ENCODE measurements at regions not wholly inside any gene's neighbourhood (a gene's known extent, or its start where the extent isn't known, plus 50 kb on each side); places are given as distances from the start of the nearest gene placed in this dataset.
"Not testable (repeated sequence)": the region's sequence is repeated elsewhere in the genome, so short reads cannot be mapped to it uniquely, and the experiment has no call there.

- DNase-seq = no peak
These were observed 220.6 kb downstream of the PTGER3 start for GRCh38 chr1:70827030-70827429.

DNA sequence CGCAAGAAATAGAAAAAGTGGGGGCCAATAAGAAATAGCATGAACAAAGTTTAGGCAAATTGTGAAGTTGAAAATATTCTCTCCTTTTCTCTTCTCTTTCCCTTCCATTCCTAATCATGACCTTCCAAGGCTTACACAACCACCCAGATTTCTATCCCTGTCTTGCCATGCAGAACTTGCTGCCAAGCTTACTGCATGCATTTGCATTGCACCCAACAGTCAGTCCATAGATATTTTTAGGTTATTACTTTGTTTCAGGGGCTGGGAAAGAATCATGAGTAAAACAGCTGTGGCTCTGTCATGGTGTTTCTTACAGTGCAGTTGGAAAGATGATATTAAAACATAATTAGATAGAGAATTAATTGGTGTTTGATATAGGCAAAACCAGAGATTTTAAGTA, 219.4 kb downstream of the PTGER3 start:
- DNase-seq = no peak

- DNase-seq = not testable (repeated sequence)
These were observed 213.3 kb downstream of the PTGER3 start for GRCh38 chr1:70834365-70834764.

- DNase-seq = no peak
These were observed 211.2 kb downstream of the PTGER3 start for GRCh38 chr1:70836456-70836855.

- DNase-seq = no peak
These were observed 207.2 kb downstream of the PTGER3 start for GRCh38 chr1:70840260-70840953.

DNA sequence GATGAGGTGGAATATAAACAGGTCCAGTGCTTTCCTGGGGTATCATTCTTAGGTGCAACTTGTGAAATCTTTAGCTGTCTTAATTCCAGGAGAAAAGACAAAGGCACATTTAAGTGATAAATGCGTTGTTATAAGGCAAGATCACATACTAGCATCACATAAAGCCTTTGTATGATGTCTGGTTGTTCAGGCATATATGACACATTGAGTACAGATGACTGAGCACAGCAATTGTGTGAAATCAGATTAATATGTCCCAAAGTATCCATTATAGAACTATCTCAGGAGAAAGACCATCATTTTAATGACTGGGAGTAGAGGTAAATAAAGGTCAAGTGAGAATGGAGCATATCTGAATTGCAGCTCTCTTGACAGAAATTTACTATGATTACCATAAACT, 205.1 kb downstream of the PTGER3 start:
- DNase-seq = no peak

- DNase-seq = no peak
These were observed 204.2 kb downstream of the PTGER3 start for GRCh38 chr1:70843452-70843851.

DNA sequence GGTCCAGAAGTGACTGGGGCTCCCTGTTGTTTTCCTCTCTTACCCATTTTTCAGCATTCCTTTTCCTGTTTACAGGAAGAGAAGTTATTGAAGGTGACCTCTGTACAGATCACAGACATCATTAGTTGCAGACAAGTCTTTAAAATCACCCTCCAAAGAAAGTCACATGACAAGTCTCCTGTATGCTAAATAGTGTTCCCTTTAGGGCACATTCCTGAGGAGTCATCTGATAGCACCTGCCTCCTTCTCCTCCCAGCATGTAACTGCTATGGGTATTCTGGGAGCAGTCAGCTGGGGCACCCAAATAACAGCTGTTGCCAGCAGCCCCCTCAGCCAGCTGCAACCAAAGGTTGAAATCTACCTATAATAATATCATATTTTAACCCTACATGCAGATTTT, 200.6 kb downstream of the PTGER3 start:
- DNase-seq = no peak

DNA sequence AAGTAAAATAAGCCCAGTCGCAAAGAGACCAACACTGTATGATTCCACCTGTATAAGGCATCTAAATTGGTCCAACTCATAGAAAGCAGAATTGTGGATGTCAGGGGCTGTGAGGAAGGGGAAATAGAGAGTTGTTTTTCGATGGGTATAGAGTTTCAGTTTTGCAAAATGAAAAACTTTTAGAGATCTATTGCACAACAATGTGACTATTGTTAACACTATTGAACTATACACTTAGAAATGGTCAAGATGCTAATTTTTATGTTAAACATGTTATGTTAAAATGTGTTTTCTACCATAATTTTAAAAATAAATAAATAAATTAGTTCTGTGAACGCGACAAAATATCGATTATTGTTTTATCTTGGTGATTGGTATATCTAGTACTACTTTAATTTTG, 192.4 kb downstream of the PTGER3 start:
- no peak for DNase-seq

- no peak for DNase-seq
These were observed 191.4 kb downstream of the PTGER3 start for GRCh38 chr1:70856201-70856600.

DNA sequence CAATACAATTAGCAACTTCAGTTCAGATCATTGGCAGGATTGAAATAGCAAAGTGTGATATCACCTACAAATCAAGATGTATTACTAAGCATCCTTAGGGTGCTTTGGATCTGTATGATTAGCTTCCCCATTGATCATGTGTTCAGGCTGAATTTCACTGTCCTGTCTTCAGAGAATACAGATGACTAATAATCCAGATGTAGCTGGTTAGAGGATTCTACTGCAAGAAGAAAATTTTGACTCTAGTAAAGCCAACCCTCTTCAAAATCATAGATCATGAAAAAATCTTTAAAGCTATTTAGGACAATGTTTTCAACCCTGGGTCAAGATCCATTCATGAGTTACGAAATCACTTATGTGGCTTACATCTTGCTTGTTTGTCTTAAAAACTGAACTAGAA, 184.4 kb downstream of the PTGER3 start:
- no peak for DNase-seq

DNA sequence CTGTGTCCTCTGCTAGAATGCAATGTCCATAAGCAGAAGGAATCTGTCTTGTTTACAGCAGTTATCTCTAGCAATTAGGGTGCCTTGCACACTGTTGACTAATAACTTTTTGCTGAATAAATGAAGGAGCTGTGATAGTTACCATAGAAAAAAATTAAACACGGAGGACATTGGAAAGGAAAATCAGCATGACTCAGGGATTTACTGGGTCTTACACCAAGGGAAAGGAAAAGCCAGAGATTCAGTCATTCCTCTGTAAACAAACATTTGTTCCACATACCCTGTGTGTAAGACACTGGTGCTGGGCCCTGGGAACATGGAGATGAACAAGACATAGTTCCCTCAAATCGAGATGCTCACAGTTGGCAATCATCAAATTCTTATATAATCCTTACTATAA, 183.3 kb downstream of the PTGER3 start:
- no peak for DNase-seq

GRCh38 chr1:70866542-70867264, 180.9 kb downstream of the PTGER3 start:
- no peak for DNase-seq

DNA sequence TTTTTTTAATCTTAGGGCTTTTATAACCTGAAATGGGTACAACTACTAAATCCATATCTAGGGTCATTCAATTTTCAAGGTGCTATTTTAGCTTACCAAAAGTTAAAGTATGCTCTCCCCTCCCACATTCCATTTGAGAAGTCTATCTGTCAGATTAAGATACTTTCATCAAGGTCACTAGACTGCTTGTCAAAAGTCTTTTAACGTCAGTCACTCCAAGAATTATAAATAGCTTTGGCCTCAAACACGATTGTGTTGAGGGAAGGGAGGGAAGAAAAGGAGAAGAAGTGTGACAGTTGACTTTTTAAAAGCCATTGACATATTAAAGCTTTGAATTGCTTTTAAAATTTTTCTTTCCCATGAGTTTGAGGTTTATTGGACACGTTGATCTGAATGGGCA, 175.8 kb downstream of the PTGER3 start:
- no peak for DNase-seq

GRCh38 chr1:70874063-70874462, 173.6 kb downstream of the PTGER3 start:
- no peak for DNase-seq

GRCh38 chr1:70874818-70875217, 172.8 kb downstream of the PTGER3 start:
- DNase-seq = no peak

GRCh38 chr1:70877343-70877742, 170.3 kb downstream of the PTGER3 start:
- DNase-seq = no peak

GRCh38 chr1:70887936-70888335, 159.7 kb downstream of the PTGER3 start:
- DNase-seq = no peak

- no peak for DNase-seq
These were observed 158.9 kb downstream of the PTGER3 start for GRCh38 chr1:70888722-70889121.

GRCh38 chr1:70890408-70890807, 157.2 kb downstream of the PTGER3 start:
- DNase-seq = no peak

DNA sequence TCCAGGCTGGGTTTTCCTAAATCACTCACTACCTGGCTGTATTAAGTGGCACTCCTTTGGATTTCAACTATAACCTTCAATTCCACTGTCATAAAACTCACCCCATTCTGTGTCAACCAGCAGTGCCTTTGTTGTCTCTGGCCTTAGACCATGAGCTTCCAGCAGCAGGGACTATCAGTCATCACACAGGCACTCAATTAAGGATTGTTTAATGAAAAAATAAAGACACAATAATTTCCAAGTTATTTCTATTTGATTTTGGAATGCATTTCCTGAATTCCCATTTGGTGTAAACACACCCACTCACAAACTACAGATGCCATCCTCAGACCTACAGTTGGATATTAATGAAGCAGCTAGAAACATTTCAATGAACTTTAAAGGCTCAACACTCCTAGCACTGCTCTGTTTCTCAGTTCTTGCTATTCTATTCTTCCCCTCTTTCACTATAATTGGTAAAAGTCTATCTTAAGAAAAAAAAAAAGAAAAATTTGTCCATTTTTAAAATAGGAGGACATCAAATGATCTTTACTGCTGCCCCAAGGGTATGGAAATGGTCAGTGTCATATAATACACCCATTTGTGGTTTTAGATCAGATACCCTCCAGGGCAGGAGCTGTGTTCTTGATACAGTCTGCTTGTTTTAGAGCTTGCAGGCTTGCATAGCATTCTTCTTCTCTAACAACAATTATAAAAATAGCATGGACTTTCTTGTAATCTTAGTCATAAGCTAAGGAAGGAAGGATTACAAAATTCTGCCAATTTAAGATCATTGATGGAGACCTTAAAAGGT, 156.4 kb downstream of the PTGER3 start:
- DNase-seq = no peak

- DNase-seq = no peak
These were observed 155.5 kb downstream of the PTGER3 start for GRCh38 chr1:70892140-70892539.

DNA sequence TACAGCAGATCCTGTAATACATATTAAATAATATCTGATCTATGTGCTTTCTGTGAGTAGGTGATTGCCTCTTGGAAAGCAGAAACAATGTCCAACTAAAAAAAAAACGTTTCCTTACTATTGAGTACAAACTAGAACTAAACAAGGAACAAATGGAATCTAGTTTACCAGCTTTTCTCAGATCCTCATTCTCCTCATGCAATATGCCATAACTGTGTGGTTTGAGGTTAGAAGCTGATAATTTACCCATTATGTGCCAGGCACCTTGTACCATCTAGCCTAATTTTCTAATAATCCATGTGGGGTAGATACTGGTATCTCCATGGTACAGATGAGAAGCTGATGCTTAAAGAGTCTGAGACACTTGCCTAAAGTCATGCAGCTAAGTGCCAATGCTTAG, 154.7 kb downstream of the PTGER3 start:
- DNase-seq = no peak

DNA sequence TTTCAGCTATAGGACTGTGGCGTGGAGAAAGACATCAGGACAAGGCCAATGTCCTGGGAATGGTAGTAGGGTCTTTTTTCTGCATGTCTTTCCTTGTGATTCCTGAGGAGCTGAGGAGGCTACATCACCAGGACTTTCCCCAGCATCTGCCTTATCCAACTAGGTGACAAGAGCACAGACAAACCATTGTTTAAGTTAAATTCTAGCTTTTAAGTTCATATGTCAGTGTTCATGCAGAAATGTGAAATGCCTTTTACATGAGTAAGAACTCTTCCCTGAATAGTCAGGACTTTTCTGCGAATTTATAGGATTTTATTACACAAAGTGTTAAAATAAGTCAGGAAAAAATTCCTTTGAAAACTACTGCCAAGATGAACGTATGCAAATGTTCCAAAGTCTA, 154.2 kb downstream of the PTGER3 start:
- DNase-seq = no peak

Data from CD4-positive, alpha-beta T cell treated with Interleukin-4 for 1 hour (primary cell).